Hematopoietic multipotent progenitor cell treated with erythropoietin and hydrocortisone succinate and interleukin-3 and kit ligand, for 6 days (in vitro differentiated cells): ENCODE measurements at regions not wholly inside any gene's neighbourhood (a gene's known extent, or its start where the extent isn't known, plus 50 kb on each side); places are given as distances from the start of the nearest gene placed in this dataset.
"Not testable (repeated sequence)": the region's sequence is repeated elsewhere in the genome, so short reads cannot be mapped to it uniquely, and the experiment has no call there.

Experiments
- DNase-seq: peaks from one replicate; pipeline ENCODE4 v3.0.0-alpha.2; 2015

DNA sequence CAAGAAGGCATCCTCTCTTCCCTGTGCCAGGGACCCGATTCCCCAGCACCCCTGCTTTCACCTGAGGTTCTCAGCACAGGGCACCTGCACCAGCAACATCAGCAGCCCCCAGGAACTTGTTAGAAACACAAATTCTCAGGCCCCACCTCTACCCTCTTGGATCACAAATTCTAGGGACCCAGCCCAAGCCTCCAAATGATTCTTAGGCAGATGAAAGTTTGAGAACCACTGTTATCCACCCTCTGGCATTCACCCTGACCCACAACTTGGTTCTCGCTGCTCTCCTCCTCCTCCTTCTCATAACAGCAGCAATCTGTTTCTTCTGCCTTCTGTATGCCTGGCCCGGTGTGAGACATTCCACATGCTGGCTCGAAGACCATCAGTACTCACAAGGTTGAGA, 60.3 kb upstream of the HIVEP3 start:
- DNase-seq = no peak

DNA sequence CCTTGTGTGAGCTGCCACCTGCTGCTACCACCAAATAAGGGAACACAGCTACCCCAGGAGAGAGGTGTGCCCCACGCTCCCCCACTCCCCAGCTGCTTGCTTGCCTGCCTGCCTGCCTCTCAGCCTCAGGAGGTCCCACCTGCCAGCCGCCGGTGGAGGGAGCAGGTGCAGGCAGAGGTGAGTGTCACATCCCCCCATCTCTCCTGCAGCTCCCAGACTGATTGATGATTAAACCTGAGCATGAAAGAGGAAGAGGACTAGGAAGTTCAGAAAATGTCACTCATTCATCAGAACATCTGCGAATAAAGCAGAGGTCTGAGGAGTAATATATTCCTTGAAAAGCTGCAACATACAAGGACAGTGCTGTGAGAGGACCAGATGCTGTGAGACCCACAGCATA, 58.6 kb upstream of the HIVEP3 start:
- no peak for DNase-seq

DNA sequence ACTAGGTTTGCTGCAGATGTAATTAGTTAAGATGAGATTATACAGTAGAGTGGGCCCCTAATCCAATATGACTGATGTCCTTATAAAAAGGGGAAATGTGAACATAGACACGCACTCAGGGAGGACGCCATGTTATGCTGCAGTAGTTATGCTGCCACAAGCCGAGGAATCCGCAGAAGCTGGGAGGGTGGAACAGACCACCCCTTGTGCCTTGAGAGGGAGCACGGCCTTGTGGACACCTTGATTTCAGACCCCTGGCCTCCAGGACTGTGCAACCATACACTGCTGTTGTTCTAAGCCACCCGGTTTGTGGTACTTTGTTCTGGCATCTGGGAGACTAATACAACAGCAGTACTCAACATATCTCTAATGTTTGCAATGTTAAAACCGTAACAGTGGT, 57.9 kb upstream of the HIVEP3 start:
- no peak for DNase-seq

DNA sequence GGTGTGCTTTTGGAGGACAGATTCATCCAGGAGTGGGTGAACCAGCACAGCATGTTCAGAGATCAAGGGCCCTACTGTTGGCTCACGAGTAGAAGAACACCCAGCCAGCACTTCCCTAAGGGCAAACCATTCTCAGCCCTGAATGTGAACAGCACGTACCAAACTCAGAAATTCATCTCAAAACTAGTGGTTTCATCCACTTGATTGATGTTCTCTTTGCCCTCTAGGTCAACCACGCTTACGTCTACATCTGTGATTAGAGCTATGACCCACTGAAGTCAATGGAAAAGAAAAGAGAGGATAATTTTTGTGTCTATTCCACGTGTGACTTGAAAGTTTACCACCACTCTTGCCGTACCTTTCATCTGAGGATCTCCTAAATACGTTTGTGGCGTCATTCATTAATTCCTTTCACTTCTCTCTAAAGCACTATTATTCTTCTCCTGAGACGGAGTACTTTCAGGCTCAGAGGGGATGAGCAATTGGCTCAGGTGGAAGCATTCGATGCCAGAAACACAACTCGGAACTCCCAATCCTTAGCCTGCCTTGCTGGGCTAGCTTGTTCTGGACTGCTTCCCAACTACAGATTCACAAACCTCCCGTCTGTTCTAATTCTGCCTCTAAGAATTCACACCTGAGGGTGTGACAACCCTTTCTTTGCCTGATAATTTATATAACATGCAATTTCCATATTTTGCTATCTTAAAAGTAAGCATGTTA, 57.3 kb upstream of the HIVEP3 start:
- DNase-seq = no peak

DNA sequence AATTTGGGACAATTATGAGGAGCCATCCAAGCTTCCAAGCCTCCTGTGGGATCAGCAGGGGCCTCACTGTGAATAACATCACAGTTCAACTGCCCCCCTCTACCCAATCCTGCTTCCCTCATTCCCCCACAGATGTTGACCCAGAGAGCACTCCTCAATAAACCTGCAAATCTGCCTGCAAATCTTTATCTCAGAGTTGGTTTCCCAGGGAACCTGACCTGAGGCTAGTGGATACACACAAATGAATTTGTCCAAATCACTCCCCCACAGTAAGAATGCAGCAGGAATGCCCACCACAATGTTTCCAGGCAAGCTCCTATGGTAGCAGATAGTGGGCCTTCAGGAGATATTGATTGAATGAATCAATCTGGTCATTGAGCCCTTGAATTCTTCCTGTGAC, 56.4 kb upstream of the HIVEP3 start:
- no peak for DNase-seq

DNA sequence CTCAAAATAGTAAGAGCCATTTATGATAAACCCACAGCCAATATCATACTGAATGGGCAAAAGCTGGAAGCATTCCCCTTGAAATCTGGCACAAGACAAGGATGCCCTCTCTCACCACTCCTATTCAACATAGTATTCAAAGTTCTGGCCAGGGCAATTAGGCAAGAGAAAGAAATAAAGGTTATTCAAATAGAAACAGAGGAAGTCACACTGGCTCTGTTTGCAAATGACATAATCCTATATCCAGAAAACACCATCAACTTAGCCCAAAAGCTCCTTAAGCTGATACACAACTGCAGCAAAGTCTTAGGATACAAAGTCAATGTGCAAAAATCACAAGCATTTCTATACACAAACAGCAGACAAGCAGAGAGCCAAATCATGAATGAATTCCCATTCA, 49.8 kb upstream of the HIVEP3 start:
- DNase-seq = not testable (repeated sequence)
